SW 1271 (cell line): ENCODE measurements at regions not wholly inside any gene's neighbourhood (a gene's known extent, or its start where the extent isn't known, plus 50 kb on each side); places are given as distances from the start of the nearest gene placed in this dataset.

Source experiments
- DNase-seq, 2 experiments: peaks; one replicate each; lab custom pipeline; 2025; lab: John Stamatoyannopoulos, UW

- DNase-seq: no peak
These were observed 498.3 kb upstream of the DAB1 start for GRCh38 chr1:57922130-57922529.

DNA sequence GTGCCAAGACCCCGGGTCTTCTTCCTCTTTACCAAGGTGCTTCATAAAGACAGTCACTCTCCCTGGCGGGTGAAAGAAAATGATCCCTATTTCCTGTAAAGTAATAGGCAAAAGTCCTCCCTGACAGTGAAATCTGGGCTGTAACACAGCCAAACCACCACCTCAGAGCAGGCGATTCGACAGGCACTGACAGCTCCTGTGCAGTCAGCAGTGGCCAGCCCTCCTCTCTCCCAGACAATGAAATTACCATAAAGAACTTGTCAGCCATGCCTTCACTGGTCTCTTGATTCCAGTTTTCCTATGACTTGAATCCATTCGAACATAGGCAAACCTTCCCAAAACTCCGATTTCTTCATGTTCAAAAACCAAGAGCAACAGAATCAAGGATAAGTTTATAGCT lies 492.2 kb upstream of the DAB1 start:
- no peak for DNase-seq

DNA sequence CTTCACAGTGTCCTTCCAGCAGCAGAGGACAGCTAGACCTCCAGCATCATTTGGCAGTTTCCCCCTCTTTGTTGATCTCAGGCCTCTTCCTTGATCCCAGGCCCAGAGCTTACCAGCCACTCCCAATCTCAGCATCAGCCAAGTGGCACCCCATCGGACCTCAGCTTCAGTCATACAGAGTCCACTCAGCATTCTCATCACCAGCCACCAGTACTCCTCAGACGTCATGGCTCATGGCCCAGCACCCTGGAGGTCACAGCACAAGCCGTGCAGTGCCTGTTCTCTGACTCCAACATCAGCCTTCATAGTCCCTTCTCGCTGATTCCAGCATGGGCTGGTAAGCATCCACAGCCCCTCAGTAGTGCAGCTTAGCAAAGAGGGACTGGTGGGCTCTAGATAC lies 487.6 kb upstream of the DAB1 start:
- DNase-seq: no peak

DNA sequence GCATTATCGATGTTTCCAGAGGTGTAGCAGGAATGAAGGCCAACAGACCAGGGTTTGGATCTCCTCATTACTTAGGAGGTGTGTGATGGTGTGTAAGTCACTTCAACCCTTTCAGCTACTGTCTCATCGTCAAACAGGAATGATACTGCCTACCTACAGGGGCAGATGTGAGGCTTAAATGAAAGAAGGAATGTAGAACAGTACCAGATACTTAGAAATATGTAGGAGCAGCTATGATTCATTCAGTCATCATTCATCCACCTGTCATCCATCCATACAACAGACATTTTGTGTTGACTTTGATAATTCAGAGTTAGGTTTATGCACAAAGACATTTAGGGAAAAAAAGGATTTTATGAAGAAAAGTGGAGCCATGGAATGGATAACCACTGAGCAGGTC lies 486.9 kb upstream of the DAB1 start:
- no peak for DNase-seq

GRCh38 chr1:57910305-57910704 lies 486.4 kb upstream of the DAB1 start:
- DNase-seq: no peak

DNA sequence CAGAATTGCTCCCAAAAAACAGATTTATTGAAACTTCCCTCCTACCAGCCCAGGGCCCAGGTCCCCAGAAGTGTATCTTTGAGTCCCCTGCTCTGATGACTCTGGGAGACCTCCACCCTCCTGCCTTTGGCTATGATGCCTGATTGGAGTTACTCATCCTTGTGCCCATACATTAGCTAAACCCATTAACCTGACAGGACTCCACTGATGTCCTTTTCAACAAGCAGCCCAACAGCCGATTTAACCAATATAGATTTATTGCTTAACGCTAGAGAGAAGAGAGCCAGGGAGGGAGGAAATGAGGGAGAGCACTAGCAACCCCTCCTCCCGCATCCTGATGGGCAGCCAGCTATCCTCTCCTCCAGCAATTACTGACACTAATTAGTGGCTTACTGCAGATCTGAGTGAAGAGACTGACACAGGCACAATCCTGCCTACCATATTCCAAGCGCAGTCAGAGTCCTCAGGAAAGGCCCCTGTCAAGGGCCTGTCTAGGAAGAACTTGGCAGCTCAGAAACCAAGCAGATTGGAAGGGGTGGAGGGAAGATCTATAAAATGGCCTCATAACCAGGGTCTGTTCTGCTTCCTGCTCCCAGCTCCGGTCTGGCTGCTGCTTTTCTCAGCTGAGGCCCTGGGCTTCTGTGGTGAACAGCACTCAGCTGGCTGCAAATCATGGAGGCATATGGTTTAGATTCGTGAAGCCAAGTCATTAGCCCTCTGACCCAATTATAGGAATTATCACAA lies 484.5 kb upstream of the DAB1 start:
- DNase-seq: no peak

- DNase-seq: no peak
These were observed 477.5 kb upstream of the DAB1 start for GRCh38 chr1:57901208-57901919.

GRCh38 chr1:57898531-57898930 lies 474.7 kb upstream of the DAB1 start:
- DNase-seq: no peak

- DNase-seq: no peak
These were observed 473.7 kb upstream of the DAB1 start for GRCh38 chr1:57897581-57897980.

DNA sequence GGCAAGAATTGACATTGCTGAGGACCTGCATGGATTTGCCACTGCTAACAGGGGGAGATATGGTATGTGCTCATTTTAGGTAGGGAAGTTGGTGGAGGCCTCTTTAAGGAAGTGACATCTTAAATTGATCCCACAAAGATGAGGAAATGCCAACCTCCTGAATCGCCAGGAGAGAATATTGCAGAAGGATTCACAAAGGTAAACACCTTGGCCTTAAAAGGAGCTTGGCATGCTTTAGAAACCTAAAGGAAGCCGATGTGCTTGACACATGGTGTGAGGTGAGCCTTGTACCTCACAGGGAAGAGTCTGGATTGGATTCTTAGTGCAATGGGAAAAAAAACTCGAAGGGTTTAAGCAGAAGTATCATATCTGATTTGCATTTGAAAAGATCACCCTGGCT lies 470.5 kb upstream of the DAB1 start:
- DNase-seq: no peak

- DNase-seq: no peak
These were observed 465.9 kb upstream of the DAB1 start for GRCh38 chr1:57889676-57890320.

GRCh38 chr1:57887964-57888491 lies 464.2 kb upstream of the DAB1 start:
- DNase-seq: no peak

- DNase-seq: no peak
These were observed 462.5 kb upstream of the DAB1 start for GRCh38 chr1:57886376-57886775.

GRCh38 chr1:57883642-57883995 lies 459.8 kb upstream of the DAB1 start:
- DNase-seq: no peak

GRCh38 chr1:57882934-57883641 lies 459.2 kb upstream of the DAB1 start:
- no peak for DNase-seq

- DNase-seq: no peak
These were observed 458.2 kb upstream of the DAB1 start for GRCh38 chr1:57882072-57882471.

GRCh38 chr1:57881639-57882038 lies 457.8 kb upstream of the DAB1 start:
- no peak for DNase-seq

DNA sequence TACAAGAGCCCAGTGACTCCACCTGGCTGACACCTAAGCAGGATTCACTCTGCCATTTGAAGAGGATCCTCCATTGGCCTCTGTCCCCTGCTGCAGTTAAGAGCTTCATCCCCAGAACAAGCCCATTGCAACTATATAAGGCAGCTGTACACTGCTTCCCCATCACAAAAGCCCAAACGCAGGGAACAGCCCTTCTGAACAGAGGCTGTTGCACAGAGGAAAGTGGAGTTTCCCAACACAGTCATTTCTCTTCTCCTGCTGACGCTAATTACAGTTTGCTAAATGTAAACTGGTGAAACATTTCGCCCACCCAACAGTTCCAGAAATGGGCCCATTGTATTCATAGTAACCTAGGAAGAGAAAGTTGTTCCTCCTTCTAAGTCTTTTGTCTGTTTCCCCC lies 455.8 kb upstream of the DAB1 start:
- DNase-seq: no peak

DNA sequence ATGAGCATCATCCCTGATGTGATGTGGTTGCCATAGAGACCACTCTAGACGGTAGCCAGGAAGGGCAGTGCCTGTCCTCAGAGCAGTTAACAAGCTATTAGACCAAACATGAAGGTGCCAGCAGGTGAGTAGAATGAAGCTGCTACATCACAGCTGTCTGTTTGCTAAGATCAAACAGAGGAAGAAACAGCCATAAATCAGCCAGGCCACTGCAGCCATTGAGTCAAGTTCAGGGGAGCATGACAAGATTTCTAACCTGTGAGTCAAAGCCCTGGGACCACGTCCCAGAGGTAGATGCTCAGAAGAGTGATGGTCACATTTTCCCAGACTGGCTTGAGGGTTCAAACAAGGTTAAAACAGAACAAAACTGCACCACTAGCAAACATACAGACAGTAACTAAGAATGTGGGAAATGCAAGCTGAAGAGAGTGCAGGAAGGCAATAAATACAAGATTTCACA lies 450.6 kb upstream of the DAB1 start:
- DNase-seq: no peak

DNA sequence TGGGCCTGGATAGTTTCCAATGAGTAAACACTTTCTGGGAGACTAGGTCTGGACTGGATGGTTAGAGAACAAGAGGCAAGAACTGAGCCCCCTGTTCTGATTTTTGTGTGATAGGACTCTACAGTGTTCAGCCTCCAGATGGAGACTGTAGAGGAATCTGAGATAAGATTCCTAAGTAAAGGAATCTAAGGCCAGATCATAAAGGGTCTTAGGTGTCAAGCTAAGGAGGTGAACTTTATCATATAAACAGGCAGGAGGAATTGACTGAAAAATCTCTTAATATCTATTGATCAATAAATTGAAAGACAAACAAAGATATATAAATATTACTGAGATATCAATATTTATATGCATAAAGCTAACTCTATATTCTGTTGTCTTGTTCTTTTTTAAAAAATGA lies 449.1 kb upstream of the DAB1 start:
- no peak for DNase-seq

DNA sequence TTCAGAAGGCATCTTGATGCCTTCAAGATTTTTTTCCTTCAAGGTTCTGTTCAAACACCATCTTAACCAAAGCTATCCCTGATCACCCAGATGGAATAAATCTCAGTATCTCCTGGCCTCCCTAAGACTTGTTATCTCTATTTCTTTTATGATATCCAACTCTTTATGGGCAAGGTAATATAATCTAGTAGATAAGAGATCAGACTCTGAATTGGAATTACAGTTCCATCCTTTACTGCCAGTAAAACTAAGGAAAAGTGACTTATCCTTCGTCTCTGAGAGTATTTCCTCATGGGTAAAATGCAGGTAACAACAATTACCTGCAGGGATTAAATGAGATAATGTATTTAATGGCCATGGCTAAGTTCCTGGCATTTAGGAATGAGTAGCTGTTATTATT lies 445.0 kb upstream of the DAB1 start:
- no peak for DNase-seq

DNA sequence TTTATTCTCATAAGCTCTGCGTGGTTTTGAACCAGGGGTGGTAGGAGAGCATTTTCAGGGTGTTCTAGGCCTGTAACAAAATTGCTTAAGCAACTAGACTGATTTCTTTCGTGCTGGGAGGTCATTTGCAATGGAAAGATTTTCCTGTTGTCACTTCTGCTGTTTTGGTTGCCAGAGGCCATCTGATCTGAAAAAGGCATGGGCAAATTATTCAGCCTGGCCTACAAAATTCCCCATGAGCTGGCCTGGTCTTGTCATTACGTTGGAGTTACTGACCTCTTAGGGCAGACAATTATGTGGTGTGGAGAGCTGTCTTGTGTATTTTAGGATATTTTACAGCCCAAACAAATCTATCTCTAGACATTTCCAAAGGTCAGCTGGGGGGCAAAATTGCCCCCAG lies 444.4 kb upstream of the DAB1 start:
- no peak for DNase-seq
